GM06990 (cell line): ENCODE measurements at regions not wholly inside any gene's neighbourhood (a gene's known extent, or its start where the extent isn't known, plus 50 kb on each side); places are given as distances from the start of the nearest gene placed in this dataset.

ENCODE experiments used
- DNase-seq: peaks from one replicate; pipeline ENCODE4 v3.0.0-alpha.2; 2011; ENCODE audit not compliant: insufficient read length; ENCODE audit errors: extremely low read depth
- H3K27me3 ChIP-seq: replicated peaks from 2 replicates; pipeline ENCODE4 v1.6.0; 2011; ENCODE audit warnings: low read length; ENCODE audit not compliant: control insufficient read depth, insufficient read depth
- H3K36me3 ChIP-seq: 2 replicates; pipeline ENCODE4 v1.5.1; 2011; ENCODE audit warnings: low read length; ENCODE audit not compliant: control insufficient read depth, insufficient read depth
- H3K4me3 ChIP-seq: replicated peaks from 2 replicates; pipeline ENCODE4 v1.5.1; 2011; ENCODE audit warnings: low read depth, mild to moderate bottlenecking, control low read depth, low read length
- CTCF ChIP-seq: IDR thresholded peaks from 2 replicates; pipeline ENCODE4 v1.5.1; 2011; ENCODE audit warnings: low read length, control low read depth, mild to moderate bottlenecking, inconsistent platforms; ENCODE audit not compliant: insufficient read depth, poor library complexity, severe bottlenecking

- H3K4me3 ChIP-seq = no peak overlapping the region
- no peak for TF ChIP-seq CTCF
- H3K27me3 ChIP-seq = no peaks in the 10 kb centered on the region
- DNase-seq = no peak
- H3K36me3 ChIP-seq = no peaks in the 10 kb centered on the region
These were observed 523.6 kb downstream of the BCOR start for GRCh38 chrX:39574178-39574577.

GRCh38 chrX:39576041-39576872, 521.5 kb downstream of the BCOR start:
- H3K27me3 ChIP-seq = no peaks in the 10 kb centered on the region
- no peaks in the 10 kb centered on the region for H3K36me3 ChIP-seq
- TF ChIP-seq CTCF = no peak
- no peak overlapping the region for H3K4me3 ChIP-seq
- DNase-seq = no peak

- Histone ChIP-seq H3K36me3 (no peaks in the 10 kb centered on the region), H3K4me3 (no peak overlapping the region), H3K27me3 (no peaks in the 10 kb centered on the region)
- no peak for TF ChIP-seq CTCF
- no peak for DNase-seq
These were observed 520.4 kb downstream of the BCOR start for GRCh38 chrX:39577206-39577984.

- DNase-seq = peak; percentile 41
- Histone ChIP-seq H3K36me3 (no peaks in the 10 kb centered on the region), H3K27me3 (no peaks in the 10 kb centered on the region), H3K4me3 (no peak overlapping the region)
- no peak for TF ChIP-seq CTCF
These were observed 519.5 kb downstream of the BCOR start for GRCh38 chrX:39577985-39578869.

- DNase-seq = no peak
- no peaks in the 10 kb centered on the region for H3K36me3 ChIP-seq
- no peaks in the 10 kb centered on the region for H3K27me3 ChIP-seq
- TF ChIP-seq CTCF = no peak
- H3K4me3 ChIP-seq = no peak overlapping the region
These were observed 517.7 kb downstream of the BCOR start for GRCh38 chrX:39580043-39580442.
